Lung (tissue), 11 donors: ENCODE measurements at regions not wholly inside any gene's neighbourhood (a gene's known extent, or its start where the extent isn't known, plus 50 kb on each side); places are given as distances from the start of the nearest gene placed in this dataset.

Experiments used
- ATAC-seq: fragments of 200-7000 bp; cut with Tn5 transposase; one replicate; pipeline ENCODE4 v1.9.1; 2020; ENCODE audit warnings: moderate number of reproducible peaks; ENCODE audit not compliant: insufficient read depth, low FRiP score
- DNase-seq, 3 donors: peaks; one replicate each; pipeline ENCODE4 v3.0.0-alpha.2; 2013 to 2017
- H3K27ac ChIP-seq, 2 donors: one replicate each; pipeline ENCODE4 v1.5.1; 2013; ENCODE audit warnings: mild to moderate bottlenecking in 2 of 2, moderate library complexity in 2 of 2, control low read depth in 1 of 2, inconsistent platforms in 1 of 2, low read depth in 1 of 2, low read length in 1 of 2
- H3K27me3 ChIP-seq, 3 donors: one replicate each; pipeline ENCODE4 v1.5.1; 2013; ENCODE audit warnings: low read length in 2 of 3; ENCODE audit not compliant: control insufficient read depth in 3 of 3, insufficient read depth in 3 of 3
- H3K36me3 ChIP-seq, 4 donors: one replicate each; pipeline ENCODE4 v1.5.1; 2013; ENCODE audit warnings: low read length in 4 of 4, mild to moderate bottlenecking in 1 of 4, moderate library complexity in 1 of 4; ENCODE audit not compliant: control insufficient read depth in 4 of 4, insufficient read depth in 4 of 4
- H3K4me1 ChIP-seq, 5 donors: one replicate each; pipeline ENCODE4 v1.5.1; 2013; ENCODE audit warnings: low read length in 5 of 5, mild to moderate bottlenecking in 2 of 5, moderate library complexity in 1 of 5; ENCODE audit not compliant: control insufficient read depth in 5 of 5, insufficient read depth in 5 of 5
- H3K4me3 ChIP-seq: one replicate; pipeline ENCODE4 v1.5.1; 2013; ENCODE audit warnings: mild to moderate bottlenecking, control low read depth, moderate library complexity
- H3K9ac ChIP-seq, 2 donors: one replicate each; pipeline ENCODE4 v1.5.1; 2013; ENCODE audit warnings: low read length in 2 of 2, control low read depth in 1 of 2; ENCODE audit not compliant: insufficient read depth in 1 of 2
- H3K9me3 ChIP-seq, 4 donors: one replicate each; pipeline ENCODE4 v1.5.1; 2013; ENCODE audit warnings: low read length in 3 of 4, mild to moderate bottlenecking in 1 of 4, moderate library complexity in 1 of 4; ENCODE audit not compliant: control insufficient read depth in 4 of 4, insufficient read depth in 3 of 4
- CTCF ChIP-seq: IDR thresholded peaks from 2 replicates; pipeline ENCODE4 v1.5.1; 2012; ENCODE audit warnings: mild to moderate bottlenecking; ENCODE audit errors: control extremely low read depth, extremely low read depth
- WGBS, 2 donors: extraction: QIAGEN DNeasy Blood & Tissue Kit; methylation state at CpG; one replicate each; pipeline ENCODE4 v1.1.7; 2013; 5-methylcytosine and 5-hydroxymethylcytosine counted together
- donor health status: control.
- donor health status: control.
- donor health status: Bipolar disorder and iron deficiency.
- donor health status: healthy.
- donor health status: DM: yes; HTN: yes; CAD: no.

- Histone ChIP-seq H3K9ac (no peak overlapping the region), H3K4me3 (no peak overlapping the region), H3K36me3 (no peaks in the 10 kb centered on the region), H3K4me1 (peaks cover 0 to 19% (median 1%) of the 10 kb centered on the region in 5 donors), H3K27me3 (no peaks in the 10 kb centered on the region), H3K27ac (no peak overlapping the region), H3K9me3 (no peaks in the 10 kb centered on the region)
- DNase-seq, result no peak
- ATAC-seq, result no peak
- 52 to 65% methylated on average over 7 of the region's 7 CpGs for WGBS, 2 donors
- TF ChIP-seq CTCF, result no peak
Observed at GRCh38 chr6:20313960-20314530, 87.6 kb upstream of the E2F3 start.

GRCh38 chr6:20314866-20315845 lies 86.5 kb upstream of the E2F3 start:
- Histone ChIP-seq H3K9me3 (no peaks in the 10 kb centered on the region), H3K9ac (no peak overlapping the region), H3K27me3 (no peaks in the 10 kb centered on the region), H3K4me1 (peaks cover 0 to 14% (median 1%) of the 10 kb centered on the region in 5 donors), H3K4me3 (no peak overlapping the region), H3K36me3 (no peaks in the 10 kb centered on the region), H3K27ac (no peak overlapping the region)
- DNase-seq, result no peak
- no peak for ATAC-seq
- WGBS, 2 donors, result 84 to 94% methylated on average over 4 of the region's 4 CpGs
- TF ChIP-seq CTCF, result no peak

- H3K9me3 ChIP-seq, result peaks cover 0 to 3% (median 0%) of the 10 kb centered on the region in 4 donors
- ATAC-seq (no peak), DNase-seq (no peak)
- 85 to 93% methylated on average over 5 of the region's 5 CpGs for WGBS, 2 donors
- H3K4me3 ChIP-seq, result no peak overlapping the region
- no peak for TF ChIP-seq CTCF
- H3K4me1 ChIP-seq, result peaks cover 0 to 9% (median 1%) of the 10 kb centered on the region in 5 donors
- no peak overlapping the region for H3K9ac ChIP-seq
- no peaks in the 10 kb centered on the region for H3K27me3 ChIP-seq
- no peaks in the 10 kb centered on the region for H3K36me3 ChIP-seq
- no peak overlapping the region for H3K27ac ChIP-seq
Observed at GRCh38 chr6:20317430-20317829, 84.2 kb upstream of the E2F3 start.
